ENCODE measurements at regions not wholly inside any gene's neighbourhood (a gene's known extent, or its start where the extent isn't known, plus 50 kb on each side); places are given as distances from the start of the nearest gene placed in this dataset.

- no peak for DNase-seq
Measured at GRCh38 chr7:15905251-15906040, 219.0 kb upstream of the MEOX2 start.

GRCh38 chr7:15891151-15891881 is 204.8 kb upstream of the MEOX2 start:
- DNase-seq, result no peak

GRCh38 chr7:15889507-15889906 is 203.0 kb upstream of the MEOX2 start:
- no peak for DNase-seq

- DNase-seq, result no peak
Measured at GRCh38 chr7:15888090-15888489, 201.6 kb upstream of the MEOX2 start.

- DNase-seq, result no peak
Measured at GRCh38 chr7:15886626-15887025, 200.1 kb upstream of the MEOX2 start.

GRCh38 chr7:15885678-15886077 is 199.2 kb upstream of the MEOX2 start:
- no peak for DNase-seq

GRCh38 chr7:15874774-15875173 is 188.3 kb upstream of the MEOX2 start:
- no peak for DNase-seq

GRCh38 chr7:15870347-15870746 is 183.9 kb upstream of the MEOX2 start:
- DNase-seq, result no peak

- no peak for DNase-seq
Measured at GRCh38 chr7:15867441-15867840, 181.0 kb upstream of the MEOX2 start.

GRCh38 chr7:15866753-15867152 is 180.3 kb upstream of the MEOX2 start:
- no peak for DNase-seq

- no peak for DNase-seq
Measured at GRCh38 chr7:15864626-15864991, 178.1 kb upstream of the MEOX2 start.

GRCh38 chr7:15863951-15864625 is 177.6 kb upstream of the MEOX2 start:
- no peak for DNase-seq

GRCh38 chr7:15862781-15863165 is 176.3 kb upstream of the MEOX2 start:
- DNase-seq, result no peak

- no peak for DNase-seq
Measured at GRCh38 chr7:15862016-15862780, 175.7 kb upstream of the MEOX2 start.

- no peak for DNase-seq
Measured at GRCh38 chr7:15860264-15860949, 173.9 kb upstream of the MEOX2 start.

- no peak for DNase-seq
Measured at GRCh38 chr7:15857026-15857425, 170.5 kb upstream of the MEOX2 start.

- no peak for DNase-seq
Measured at GRCh38 chr7:15856311-15856710, 169.8 kb upstream of the MEOX2 start.

GRCh38 chr7:15855525-15856109 is 169.1 kb upstream of the MEOX2 start:
- no peak for DNase-seq

GRCh38 chr7:15854841-15855524 is 168.5 kb upstream of the MEOX2 start:
- DNase-seq, result no peak

- DNase-seq, result no peak
Measured at GRCh38 chr7:15853832-15854470, 167.5 kb upstream of the MEOX2 start.

- DNase-seq, result no peak
Measured at GRCh38 chr7:15851201-15851600, 164.7 kb upstream of the MEOX2 start.
